Esophagus (tissue), 2 donors: ENCODE measurements at regions not wholly inside any gene's neighbourhood (a gene's known extent, or its start where the extent isn't known, plus 50 kb on each side); places are given as distances from the start of the nearest gene placed in this dataset.

ENCODE experiments used
- H3K27ac ChIP-seq, 2 donors: one replicate each; pipeline ENCODE4 v1.5.1; 2013; ENCODE audit warnings: low read depth in 2 of 2, mild to moderate bottlenecking in 2 of 2, inconsistent platforms in 1 of 2, low read length in 1 of 2, moderate library complexity in 1 of 2
- H3K27me3 ChIP-seq, 2 donors: one replicate each; pipeline ENCODE4 v1.6.1; 2013; ENCODE audit warnings: low read length in 2 of 2, control low read depth in 1 of 2, mild to moderate bottlenecking in 1 of 2; ENCODE audit not compliant: insufficient read depth in 2 of 2, control insufficient read depth in 1 of 2
- H3K36me3 ChIP-seq, 2 donors: one replicate each; pipeline ENCODE4 v1.6.1; 2013; ENCODE audit warnings: low read length in 1 of 2; ENCODE audit not compliant: control insufficient read depth in 2 of 2, insufficient read depth in 2 of 2
- H3K4me1 ChIP-seq, 2 donors: one replicate each; pipeline ENCODE4 v1.6.1; 2013; ENCODE audit warnings: low read length in 1 of 2; ENCODE audit not compliant: control insufficient read depth in 2 of 2, insufficient read depth in 2 of 2
- H3K4me3 ChIP-seq, 2 donors: one replicate each; pipeline ENCODE4 v1.5.1; 2013; ENCODE audit warnings: low read length in 2 of 2, mild to moderate bottlenecking in 2 of 2, low read depth in 1 of 2, moderate library complexity in 1 of 2
- H3K9me3 ChIP-seq, 2 donors: one replicate each; pipeline ENCODE4 v1.6.1; 2013; ENCODE audit warnings: mild to moderate bottlenecking in 2 of 2, low read depth in 1 of 2, low read length in 1 of 2, moderate library complexity in 1 of 2; ENCODE audit not compliant: control insufficient read depth in 2 of 2, insufficient read depth in 1 of 2
- WGBS, 2 donors: extraction: QIAGEN DNeasy Blood & Tissue Kit; methylation state at CpG; one replicate each; pipeline ENCODE4 v1.1.7; 2013; 5-methylcytosine and 5-hydroxymethylcytosine counted together
- donor health status: healthy with polysubstance abuse.
- donor health status: Bipolar disorder and iron deficiency.

GRCh38 chr6:159331451-159331850 is 162.3 kb downstream of the FNDC1 start:
- Histone ChIP-seq H3K27me3 (no peaks in the 10 kb centered on the region), H3K36me3 (no peaks in the 10 kb centered on the region), H3K4me1 (no peaks in the 10 kb centered on the region), H3K4me3 (no peak overlapping the region), H3K27ac (no peak overlapping the region), H3K9me3 (peaks cover 0 to 3% of the 10 kb centered on the region in 2 donors)
- 85 to 87% methylated on average over 2 of the region's 2 CpGs for WGBS, 2 donors

- Histone ChIP-seq H3K4me3 (no peak overlapping the region), H3K4me1 (no peaks in the 10 kb centered on the region), H3K36me3 (no peaks in the 10 kb centered on the region), H3K9me3 (peaks cover 0 to 3% of the 10 kb centered on the region in 2 donors), H3K27ac (no peak overlapping the region), H3K27me3 (no peaks in the 10 kb centered on the region)
- 59 to 66% methylated on average over 4 of the region's 4 CpGs for WGBS, 2 donors
These were observed 159.9 kb downstream of the FNDC1 start for GRCh38 chr6:159329081-159329480.

DNA sequence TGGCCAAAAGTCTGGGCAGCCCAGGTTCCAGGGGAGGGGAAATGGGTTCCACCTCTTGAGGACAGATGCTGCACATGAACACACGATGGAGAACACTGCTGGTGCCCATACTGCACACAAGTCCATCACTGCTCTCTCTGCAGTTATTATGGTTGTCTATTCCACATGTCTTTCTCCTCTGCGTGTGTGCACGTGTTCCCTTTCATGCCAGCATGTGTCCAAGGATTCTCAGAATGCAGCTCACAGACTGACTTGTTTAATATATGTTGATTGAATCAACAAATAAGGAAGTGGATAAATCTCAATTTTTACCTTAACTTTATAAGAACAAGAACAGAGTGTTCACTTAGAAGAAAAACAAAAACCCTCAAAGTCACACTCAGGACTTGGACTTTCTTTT is 158.9 kb downstream of the FNDC1 start:
- Histone ChIP-seq H3K27ac (no peak overlapping the region), H3K9me3 (peaks cover 0 to 3% of the 10 kb centered on the region in 2 donors), H3K27me3 (no peaks in the 10 kb centered on the region), H3K4me1 (no peaks in the 10 kb centered on the region), H3K4me3 (no peak overlapping the region), H3K36me3 (no peaks in the 10 kb centered on the region)
- 81 to 82% methylated on average over 3 of the region's 3 CpGs for WGBS, 2 donors

DNA sequence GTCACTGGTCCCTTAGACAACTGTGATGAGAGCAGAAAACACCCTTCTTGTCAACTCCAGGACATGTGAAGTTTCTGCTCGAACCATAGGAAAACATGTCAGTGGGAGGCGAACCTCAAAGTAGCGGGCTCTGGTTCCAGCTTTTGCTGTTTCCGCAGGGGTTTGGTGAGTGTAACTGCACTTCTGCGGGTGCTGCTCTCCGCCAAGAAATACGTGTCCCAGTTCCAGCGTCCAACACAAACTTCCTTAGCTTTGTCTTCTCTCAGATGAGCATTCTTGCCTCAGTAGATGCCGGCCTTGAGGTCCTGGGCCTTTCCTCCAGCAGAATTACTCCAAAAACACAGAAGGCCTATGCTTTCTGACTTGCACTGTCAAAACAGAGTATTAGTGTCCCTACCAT is 156.3 kb downstream of the FNDC1 start:
- H3K27me3 ChIP-seq: no peaks in the 10 kb centered on the region
- no peak overlapping the region for H3K27ac ChIP-seq
- H3K4me1 ChIP-seq: no peaks in the 10 kb centered on the region
- H3K36me3 ChIP-seq: no peaks in the 10 kb centered on the region
- H3K4me3 ChIP-seq: no peak overlapping the region
- WGBS, 2 donors: 92 to 93% methylated on average over 9 of the region's 9 CpGs
- no peaks in the 10 kb centered on the region for H3K9me3 ChIP-seq

GRCh38 chr6:159324596-159324995 is 155.4 kb downstream of the FNDC1 start:
- Histone ChIP-seq H3K4me1 (no peaks in the 10 kb centered on the region), H3K27me3 (no peaks in the 10 kb centered on the region), H3K36me3 (no peaks in the 10 kb centered on the region), H3K9me3 (no peaks in the 10 kb centered on the region), H3K27ac (no peak overlapping the region), H3K4me3 (no peak overlapping the region)
- 85 to 91% methylated on average over 2 of the region's 2 CpGs for WGBS, 2 donors
